ENCODE measurements at regions not wholly inside any gene's neighbourhood (a gene's known extent, or its start where the extent isn't known, plus 50 kb on each side); places are given as distances from the start of the nearest gene placed in this dataset.

DNA sequence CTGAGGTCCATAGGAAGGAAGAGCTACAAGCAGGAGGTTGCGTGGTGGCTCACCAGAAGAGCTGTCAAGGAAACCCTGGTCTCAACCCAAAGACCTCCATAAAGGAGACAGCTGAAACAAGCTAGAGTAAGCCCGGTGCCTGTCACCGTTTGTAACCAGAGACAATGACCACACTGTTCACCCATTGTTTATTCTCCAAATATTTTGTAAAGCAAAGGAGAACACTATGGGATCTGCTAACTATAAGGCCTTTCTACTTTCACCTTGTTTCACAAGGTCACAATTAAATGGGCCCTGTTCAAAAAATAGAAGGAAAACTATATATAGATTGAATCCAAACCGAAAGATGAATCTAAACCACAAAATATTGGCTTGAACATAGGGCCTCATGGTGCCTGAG is 128.9 kb upstream of the TPRG1 start:
- Histone ChIP-seq H3K9me3 (ENCODE audit: low read length) (no peaks in the 10 kb centered on the region), H3K27me3 (ENCODE audit: control insufficient read depth in 1 of 2, insufficient read depth in 2 of 2, low read length in 2 of 2) (no peaks in the 10 kb centered on the region; a peak in 1 of 5 replicates), H4K20me1 (ENCODE audit: insufficient read depth, low read length) (no peaks in the 10 kb centered on the region), H3K36me3 (replicated peaks in 1 of 2; ENCODE audit: control insufficient read depth in 1 of 2, insufficient read depth in 2 of 2, low read length in 2 of 2) (no peaks in the 10 kb centered on the region), H3K27ac (ENCODE audit: extremely low read length, insufficient read depth, low read length) (no peak overlapping the region), H3K4me3 (replicated peaks in 1 of 3; ENCODE audit: insufficient read depth in 1 of 3, low read depth in 2 of 3, low read length in 3 of 3) (no peak overlapping the region), H3K79me2 (ENCODE audit: insufficient read depth, low read length) (no peaks in the 10 kb centered on the region), H3K9ac (ENCODE audit: insufficient read depth, low read depth, low read length) (no peak overlapping the region), H2AFZ (ENCODE audit: low read length) (no peak overlapping the region), H3K4me1 (ENCODE audit: insufficient read depth, low read length) (peaks cover 15% of the 10 kb centered on the region), H3K4me2 (ENCODE audit: low read depth, low read length) (peak overlapping the region; percentile 39; the same call in 1 of the 2 replicates)
- FAIRE-seq (peak; percentile 15), DNase-seq (ENCODE audit: low spot score) (peak; percentile 59), ATAC-seq (peak; percentile 91)
- in situ Hi-C loops (cut with HindIII; ENCODE audit: extremely low pct_ligation_motif_present, low pct_unique_long_range_greater_than_20kb) (no loop called here), intact Hi-C loops (cut with micrococcal nuclease; ENCODE audit: unreplicated experiment) (loop anchor here (10.0 kb wide), 3 partner anchors 102 to 1298 kb away; partner anchors contain the start of gene BCL6)
- CTCF ChIA-PET (ENCODE audit: low intra/inter-chr PET ratio, low total read pairs), result no interaction called here
- POLR2A ChIA-PET, result interaction anchor here (1.7 kb wide), 1 partner anchor 1297 kb away, joined by 3 read pairs; the partner anchor contains the start of gene BCL6
- no TSS peak for BruUV-seq (replicated peaks)
- 13% methylated on average over 4 of the region's 4 CpGs for WGBS (ENCODE audit: low lambda C conversion rate)
- TF ChIP-seq ZNF326 (CRISPR knock-in tag; IDR thresholded peaks at IDR 0.05; ENCODE audit: borderline replicate concordance), result no peak
- TF ChIP-seq ZNF777 (CRISPR knock-in tag; IDR thresholded peaks at IDR 0.05), result no peak
- no peak for TF ChIP-seq KLF12 (CRISPR knock-in tag; IDR thresholded peaks at IDR 0.05; ENCODE audit: borderline replicate concordance)
- TF ChIP-seq, protein P1, sequence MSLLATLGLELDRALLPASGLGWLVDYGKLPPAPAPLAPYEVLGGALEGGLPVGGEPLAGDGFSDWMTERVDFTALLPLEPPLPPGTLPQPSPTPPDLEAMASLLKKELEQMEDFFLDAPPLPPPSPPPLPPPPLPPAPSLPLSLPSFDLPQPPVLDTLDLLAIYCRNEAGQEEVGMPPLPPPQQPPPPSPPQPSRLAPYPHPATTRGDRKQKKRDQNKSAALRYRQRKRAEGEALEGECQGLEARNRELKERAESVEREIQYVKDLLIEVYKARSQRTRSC (CRISPR knock-in tag; IDR thresholded peaks at IDR 0.05; ENCODE audit: low read depth), result no peak
- TF ChIP-seq, protein P2, sequence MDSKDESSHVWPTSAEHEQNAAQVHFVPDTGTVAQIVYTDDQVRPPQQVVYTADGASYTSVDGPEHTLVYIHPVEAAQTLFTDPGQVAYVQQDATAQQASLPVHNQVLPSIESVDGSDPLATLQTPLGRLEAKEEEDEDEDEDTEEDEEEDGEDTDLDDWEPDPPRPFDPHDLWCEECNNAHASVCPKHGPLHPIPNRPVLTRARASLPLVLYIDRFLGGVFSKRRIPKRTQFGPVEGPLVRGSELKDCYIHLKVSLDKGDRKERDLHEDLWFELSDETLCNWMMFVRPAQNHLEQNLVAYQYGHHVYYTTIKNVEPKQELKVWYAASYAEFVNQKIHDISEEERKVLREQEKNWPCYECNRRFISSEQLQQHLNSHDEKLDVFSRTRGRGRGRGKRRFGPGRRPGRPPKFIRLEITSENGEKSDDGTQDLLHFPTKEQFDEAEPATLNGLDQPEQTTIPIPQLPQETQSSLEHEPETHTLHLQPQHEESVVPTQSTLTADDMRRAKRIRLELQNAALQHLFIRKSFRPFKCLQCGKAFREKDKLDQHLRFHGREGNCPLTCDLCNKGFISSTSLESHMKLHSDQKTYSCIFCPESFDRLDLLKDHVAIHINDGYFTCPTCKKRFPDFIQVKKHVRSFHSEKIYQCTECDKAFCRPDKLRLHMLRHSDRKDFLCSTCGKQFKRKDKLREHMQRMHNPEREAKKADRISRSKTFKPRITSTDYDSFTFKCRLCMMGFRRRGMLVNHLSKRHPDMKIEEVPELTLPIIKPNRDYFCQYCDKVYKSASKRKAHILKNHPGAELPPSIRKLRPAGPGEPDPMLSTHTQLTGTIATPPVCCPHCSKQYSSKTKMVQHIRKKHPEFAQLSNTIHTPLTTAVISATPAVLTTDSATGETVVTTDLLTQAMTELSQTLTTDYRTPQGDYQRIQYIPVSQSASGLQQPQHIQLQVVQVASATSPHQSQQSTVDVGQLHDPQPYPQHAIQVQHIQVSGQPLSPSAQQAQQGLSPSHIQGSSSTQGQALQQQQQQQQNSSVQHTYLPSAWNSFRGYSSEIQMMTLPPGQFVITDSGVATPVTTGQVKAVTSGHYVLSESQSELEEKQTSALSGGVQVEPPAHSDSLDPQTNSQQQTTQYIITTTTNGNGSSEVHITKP (CRISPR knock-in tag; IDR thresholded peaks at IDR 0.05; ENCODE audit: low read depth), result no peak
- TF ChIP-seq, protein P3, sequence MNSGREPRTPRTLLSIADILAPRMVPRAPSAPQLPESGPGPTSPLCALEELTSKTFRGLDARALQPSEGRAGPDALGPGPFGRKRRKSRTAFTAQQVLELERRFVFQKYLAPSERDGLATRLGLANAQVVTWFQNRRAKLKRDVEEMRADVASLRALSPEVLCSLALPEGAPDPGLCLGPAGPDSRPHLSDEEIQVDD (CRISPR knock-in tag; IDR thresholded peaks at IDR 0.05; ENCODE audit: borderline replicate concordance), result no peak
- 0 out of 2 replicates have a peak, but pooled peaks have one; percentile 17 for TF ChIP-seq ZMYM4 (CRISPR knock-in tag; IDR thresholded peaks at IDR 0.05)
- TF ChIP-seq, protein P4, sequence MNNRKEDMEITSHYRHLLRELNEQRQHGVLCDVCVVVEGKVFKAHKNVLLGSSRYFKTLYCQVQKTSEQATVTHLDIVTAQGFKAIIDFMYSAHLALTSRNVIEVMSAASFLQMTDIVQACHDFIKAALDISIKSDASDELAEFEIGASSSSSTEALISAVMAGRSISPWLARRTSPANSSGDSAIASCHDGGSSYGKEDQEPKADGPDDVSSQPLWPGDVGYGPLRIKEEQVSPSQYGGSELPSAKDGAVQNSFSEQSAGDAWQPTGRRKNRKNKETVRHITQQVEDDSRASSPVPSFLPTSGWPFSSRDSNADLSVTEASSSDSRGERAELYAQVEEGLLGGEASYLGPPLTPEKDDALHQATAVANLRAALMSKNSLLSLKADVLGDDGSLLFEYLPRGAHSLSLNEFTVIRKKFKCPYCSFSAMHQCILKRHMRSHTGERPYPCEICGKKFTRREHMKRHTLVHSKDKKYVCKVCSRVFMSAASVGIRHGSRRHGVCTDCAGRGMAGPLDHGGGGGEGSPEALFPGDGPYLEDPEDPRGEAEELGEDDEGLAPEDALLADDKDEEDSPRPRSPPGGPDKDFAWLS (CRISPR knock-in tag; IDR thresholded peaks at IDR 0.05; ENCODE audit: borderline replicate concordance), result no peak
- 0 out of 2 replicates have a peak, but pooled peaks have one; percentile 43 for TF ChIP-seq SOX13 (IDR thresholded peaks at IDR 0.05)
- TF ChIP-seq SOX13 (CRISPR knock-in tag; conservative IDR thresholded peaks at IDR 0.05 in 1 of 2, IDR thresholded peaks at IDR 0.05 in 1 of 2), result peak in 1 of 2 experiments; percentile 85; a peak in 2 of 4 replicates
- TF ChIP-seq FLYWCH1 (CRISPR knock-in tag; IDR thresholded peaks at IDR 0.05), result no peak
- TF ChIP-seq SRF (IDR thresholded peaks at IDR 0.05; ENCODE audit: low read depth, low read length), result no peak
- peak; percentile 45; the same call in 1 of the 2 replicates for TF ChIP-seq BCL6 (CRISPR knock-in tag; IDR thresholded peaks at IDR 0.05)
- no peak for TF ChIP-seq ATM (IDR thresholded peaks at IDR 0.05; ENCODE audit: borderline replicate concordance)
- no peak for TF ChIP-seq ZKSCAN1 (IDR thresholded peaks at IDR 0.05; ENCODE audit: low read length)
- TF ChIP-seq, protein P5, sequence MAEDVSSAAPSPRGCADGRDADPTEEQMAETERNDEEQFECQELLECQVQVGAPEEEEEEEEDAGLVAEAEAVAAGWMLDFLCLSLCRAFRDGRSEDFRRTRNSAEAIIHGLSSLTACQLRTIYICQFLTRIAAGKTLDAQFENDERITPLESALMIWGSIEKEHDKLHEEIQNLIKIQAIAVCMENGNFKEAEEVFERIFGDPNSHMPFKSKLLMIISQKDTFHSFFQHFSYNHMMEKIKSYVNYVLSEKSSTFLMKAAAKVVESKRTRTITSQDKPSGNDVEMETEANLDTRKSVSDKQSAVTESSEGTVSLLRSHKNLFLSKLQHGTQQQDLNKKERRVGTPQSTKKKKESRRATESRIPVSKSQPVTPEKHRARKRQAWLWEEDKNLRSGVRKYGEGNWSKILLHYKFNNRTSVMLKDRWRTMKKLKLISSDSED (CRISPR knock-in tag; IDR thresholded peaks at IDR 0.05), result no peak
- TF ChIP-seq HNF4A (CRISPR knock-in tag; IDR thresholded peaks at IDR 0.05), result no peak
- TF ChIP-seq FOXA3 (CRISPR knock-in tag; IDR thresholded peaks at IDR 0.05), result 0 out of 2 replicates have a peak, but pooled peaks have one; percentile 13
